ENCODE measurements at regions not wholly inside any gene's neighbourhood (a gene's known extent, or its start where the extent isn't known, plus 50 kb on each side); places are given as distances from the start of the nearest gene placed in this dataset.

GRCh38 chr11:80525663-80526405 lies 1085.0 kb upstream of the TENM4 start:
- no peak for DNase-seq

GRCh38 chr11:80524349-80524748 lies 1083.5 kb upstream of the TENM4 start:
- no peak for DNase-seq

GRCh38 chr11:80523057-80523456 lies 1082.2 kb upstream of the TENM4 start:
- no peak for DNase-seq

GRCh38 chr11:80521592-80521991 lies 1080.8 kb upstream of the TENM4 start:
- DNase-seq: no peak

GRCh38 chr11:80520507-80520887 lies 1079.7 kb upstream of the TENM4 start:
- DNase-seq: no peak

GRCh38 chr11:80519596-80520506 lies 1079.0 kb upstream of the TENM4 start:
- no peak for DNase-seq

- no peak for DNase-seq
Observed at GRCh38 chr11:80517701-80518100, 1076.9 kb upstream of the TENM4 start.

- no peak for DNase-seq
Observed at GRCh38 chr11:80515097-80515496, 1074.3 kb upstream of the TENM4 start.

- no peak for DNase-seq
Observed at GRCh38 chr11:80512491-80512890, 1071.7 kb upstream of the TENM4 start.

- DNase-seq: no peak
Observed at GRCh38 chr11:80505771-80506170, 1064.9 kb upstream of the TENM4 start.

GRCh38 chr11:80503990-80504389 lies 1063.2 kb upstream of the TENM4 start:
- no peak for DNase-seq

GRCh38 chr11:80502511-80502910 lies 1061.7 kb upstream of the TENM4 start:
- DNase-seq: no peak

GRCh38 chr11:80495116-80495515 lies 1054.3 kb upstream of the TENM4 start:
- DNase-seq: no peak

GRCh38 chr11:80487952-80488351 lies 1047.1 kb upstream of the TENM4 start:
- no peak for DNase-seq

GRCh38 chr11:80486678-80487077 lies 1045.8 kb upstream of the TENM4 start:
- no peak for DNase-seq

- DNase-seq: no peak
Observed at GRCh38 chr11:80477178-80477577, 1036.3 kb upstream of the TENM4 start.

- no peak for DNase-seq
Observed at GRCh38 chr11:80473562-80473961, 1032.7 kb upstream of the TENM4 start.

- no peak for DNase-seq
Observed at GRCh38 chr11:80469871-80470270, 1029.0 kb upstream of the TENM4 start.

GRCh38 chr11:80466570-80466969 lies 1025.7 kb upstream of the TENM4 start:
- no peak for DNase-seq

GRCh38 chr11:80462211-80462610 lies 1021.4 kb upstream of the TENM4 start:
- DNase-seq: no peak

- DNase-seq: no peak
Observed at GRCh38 chr11:80458376-80458775, 1017.5 kb upstream of the TENM4 start.

GRCh38 chr11:80457823-80458222 lies 1017.0 kb upstream of the TENM4 start:
- DNase-seq: no peak

GRCh38 chr11:80455818-80456217 lies 1015.0 kb upstream of the TENM4 start:
- no peak for DNase-seq

GRCh38 chr11:80451105-80451504 lies 1010.3 kb upstream of the TENM4 start:
- DNase-seq: no peak
